GM12878 (cell line): ENCODE measurements at regions not wholly inside any gene's neighbourhood (a gene's known extent, or its start where the extent isn't known, plus 50 kb on each side); places are given as distances from the start of the nearest gene placed in this dataset.

Source experiments
- ATAC-seq: fragments of 200-7000 bp; cut with Tn5 transposase; 3 replicates; pipeline ENCODE4 v1.9.1; 2020; ENCODE audit warnings: mild to moderate bottlenecking, moderate library complexity
- BruUV-seq: library from RNA; stranded (reverse); fragments of 400-500 nt; replicated peaks from 2 replicates; lab custom pipeline; 2021; lab: Mats Ljungman, UMichigan
- CTCF ChIA-PET: fragments of 300-600 bp; sonication (Branson Sonifier 250); formaldehyde crosslinking; extraction: SDS; loops from one replicate; lab custom pipeline; 2021; ENCODE audit warnings: inconsistent platforms; lab: Yijun Ruan, JAX
- POLR2A ChIA-PET: fragments of 350-600 bp; formaldehyde crosslinking; extraction: SDS; loops from one replicate; lab custom pipeline; 2021; ENCODE audit warnings: inconsistent platforms; lab: Charles Lee
- RAD21 ChIA-PET: fragments of 300-600 bp; sonication (Branson Sonifier 250); formaldehyde crosslinking; loops from one replicate; lab custom pipeline; 2023; ENCODE audit warnings: antibody characterized with exemption; ENCODE audit not compliant: unreplicated experiment; lab: Charles Lee
- SMC1A ChIA-PET: fragments of 300-600 bp; sonication (Branson Sonifier 250); formaldehyde crosslinking; loops from one replicate; lab custom pipeline; 2023; ENCODE audit not compliant: unreplicated experiment, uncharacterized antibody; lab: Charles Lee
- DNase-seq: peaks from one replicate; pipeline ENCODE4 v3.0.0-alpha.2; 2011; ENCODE audit warnings: low read depth, low spot score
- FAIRE-seq: peaks from 3 replicates; lab custom pipeline; 2011; peaks lifted over from hg19 to GRCh38; lab: Jason Lieb, UNC
- H2AFZ ChIP-seq: 2 replicates; pipeline ENCODE4 v1.6.0; 2011; ENCODE audit warnings: low read depth, low read length, control low read depth; ENCODE audit not compliant: control insufficient read depth
- H3K27ac ChIP-seq: 2 replicates; pipeline ENCODE4 v1.5.1; 2011; ENCODE audit warnings: control low read depth; ENCODE audit not compliant: control insufficient read depth, insufficient read depth
- H3K27me3 ChIP-seq, 2 experiments: replicated peaks in 1 of 2; 2 replicates each; pipeline versions ENCODE4 v1.6.0 to v1.6.1; 2011; ENCODE audit warnings: low read length in 1 of 2; ENCODE audit not compliant: control insufficient read depth in 2 of 2, insufficient read depth in 2 of 2
- H3K36me3 ChIP-seq, 2 experiments: 2 replicates each; pipeline ENCODE4 v1.5.1; 2011; ENCODE audit warnings: low read length in 1 of 2; ENCODE audit not compliant: control insufficient read depth in 2 of 2, insufficient read depth in 2 of 2
- H3K4me1 ChIP-seq: 2 replicates; pipeline ENCODE4 v1.6.1; 2011; ENCODE audit warnings: mild to moderate bottlenecking, low read length, moderate library complexity, mixed read lengths; ENCODE audit not compliant: control insufficient read depth, insufficient read depth
- H3K4me2 ChIP-seq: 2 replicates; pipeline ENCODE4 v1.6.0; 2011; ENCODE audit warnings: control low read depth; ENCODE audit not compliant: control insufficient read depth, insufficient read depth
- H3K4me3 ChIP-seq: fragments of 200-600 bp; sonication (generic); 2 replicates; pipeline ENCODE4 v1.5.1; 2016
- H3K79me2 ChIP-seq: 2 replicates; pipeline ENCODE4 v1.6.0; 2011; ENCODE audit warnings: low read length; ENCODE audit not compliant: control insufficient read depth, insufficient read depth
- H3K9ac ChIP-seq: 2 replicates; pipeline ENCODE4 v1.8.0; 2011; ENCODE audit warnings: low read length, control low read depth, mixed read lengths; ENCODE audit not compliant: control insufficient read depth, insufficient read depth
- H3K9me3 ChIP-seq: replicated peaks from 3 replicates; pipeline ENCODE4 v1.5.1; 2011; ENCODE audit warnings: mild to moderate bottlenecking, low read length; ENCODE audit not compliant: control insufficient read depth, insufficient read depth
- H4K20me1 ChIP-seq: 2 replicates; pipeline ENCODE4 v1.6.0; 2011; ENCODE audit not compliant: control insufficient read depth, insufficient read depth
- CREB1 ChIP-seq: IDR thresholded peaks from 2 replicates; pipeline ENCODE4 v1.6.1; 2012; ENCODE audit warnings: low read depth, mild to moderate bottlenecking, inconsistent platforms
- CTCF ChIP-seq, 3 experiments: IDR thresholded peaks in 2 of 3; conservative IDR thresholded peaks in 1 of 3; 2 replicates each; pipeline ENCODE4 v1.5.1; 2011; ENCODE audit warnings: low read depth in 3 of 3, low read length in 3 of 3, mild to moderate bottlenecking in 3 of 3, control low read depth in 2 of 3, moderate library complexity in 2 of 3, inconsistent platforms in 1 of 3, mixed read lengths in 1 of 3; ENCODE audit not compliant: control insufficient read depth in 2 of 3, insufficient read depth in 1 of 3; ENCODE audit errors: extremely low read depth in 1 of 3
- EED ChIP-seq: sonication (generic); IDR thresholded peaks from 2 replicates; pipeline ENCODE4 v1.6.1; 2016; ENCODE audit warnings: antibody characterized with exemption, low read depth
- ESRRA ChIP-seq: IDR thresholded peaks from 2 replicates; pipeline ENCODE4 v1.6.1; 2012; ENCODE audit warnings: mild to moderate bottlenecking, low read length, improper control_type of control experiment
- IRF3 ChIP-seq: fragments of 450-650 bp; IDR thresholded peaks from 2 replicates; pipeline ENCODE4 v1.6.1; 2014; ENCODE audit warnings: mild to moderate bottlenecking
- KLF5 ChIP-seq: fragments of 450-650 bp; IDR thresholded peaks from 2 replicates; pipeline ENCODE4 v1.6.1; 2014; ENCODE audit warnings: mild to moderate bottlenecking; ENCODE audit not compliant: partially characterized antibody
- POU2F2 ChIP-seq: IDR thresholded peaks from 3 replicates; pipeline ENCODE4 v1.6.1; 2011; ENCODE audit warnings: low read depth, mild to moderate bottlenecking, low read length, borderline replicate concordance
- RAD21 ChIP-seq: IDR thresholded peaks from 2 replicates; pipeline ENCODE4 v1.6.1; 2011; ENCODE audit warnings: mild to moderate bottlenecking, low read depth, low read length, moderate library complexity; ENCODE audit not compliant: insufficient read depth
- SMC3 ChIP-seq: IDR thresholded peaks from 2 replicates; pipeline ENCODE4 v1.6.1; 2011; ENCODE audit warnings: low read length, improper control_type of control experiment, borderline replicate concordance
- ZNF592 ChIP-seq: fragments of 450-650 bp; IDR thresholded peaks from 2 replicates; pipeline ENCODE4 v1.6.1; 2017; ENCODE audit warnings: mild to moderate bottlenecking, moderate library complexity
- ZZZ3 ChIP-seq: IDR thresholded peaks from 2 replicates; pipeline ENCODE4 v1.6.1; 2011; ENCODE audit warnings: low read depth; ENCODE audit not compliant: control insufficient read depth, insufficient read length
- WGBS: methylation state at CpG from one replicate; pipeline ENCODE4 v1.1.6; 2016; ENCODE audit warnings: low lambda C conversion rate; ENCODE audit not compliant: insufficient replicate concordance, insufficient coverage; ENCODE audit errors: missing lambda C conversion rate; 5-methylcytosine and 5-hydroxymethylcytosine counted together
- in situ Hi-C: fragments of 300-500 bp; cut with MboI; formaldehyde crosslinking; loops from 9 replicates; pipeline ENCODE4 v1.14.3; 2018; ENCODE audit warnings: mixed read lengths
- intact Hi-C: fragments of 100-400 bp; cut with micrococcal nuclease; formaldehyde crosslinking; loops from one replicate; pipeline ENCODE4 v1.14.2; 2022; ENCODE audit not compliant: unreplicated experiment

GRCh38 chr4:115851918-115852766 lies 738.7 kb upstream of the NDST4 start:
- BruUV-seq, result no TSS peak
- ATAC-seq (peak; percentile 88), DNase-seq (peak; percentile 19), FAIRE-seq (peak; percentile 68)
- H3K36me3 ChIP-seq, result no peaks in the 10 kb centered on the region
- ChIA-PET RAD21 (interaction anchor here (0.6 to 3.9 kb wide), 22 partner anchors 8 to 763 kb away, joined by 3 to 69 read pairs (median 3); no protein-coding TSS in a partner anchor), POLR2A (interaction anchor here (1.1 kb wide), 1 partner anchor 104 kb away, joined by 3 read pairs; no protein-coding TSS in a partner anchor), CTCF (interaction anchor here (0.6 to 6.2 kb wide), 53 partner anchors 8 to 1090 kb away, joined by 3 to 80 read pairs (median 4); no protein-coding TSS in a partner anchor), SMC1A (interaction anchor here (0.6 to 4.7 kb wide), 30 partner anchors 8 to 763 kb away, joined by 3 to 52 read pairs (median 4); no protein-coding TSS in a partner anchor)
- peaks cover 9% of the 10 kb centered on the region for H3K4me1 ChIP-seq
- H2AFZ ChIP-seq, result peak overlapping the region; percentile 40
- H3K79me2 ChIP-seq, result no peaks in the 10 kb centered on the region
- no peak overlapping the region for H3K27ac ChIP-seq
- no peak overlapping the region for H3K9ac ChIP-seq
- intact Hi-C loops (loop anchor here (1.0 to 5.0 kb wide), 6 partner anchors 71 to 761 kb away; no protein-coding TSS in a partner anchor), in situ Hi-C loops (loop anchor here (10.0 kb wide), 1 partner anchor 757 kb away; no protein-coding TSS in a partner anchor)
- no peaks in the 10 kb centered on the region; the same call in 2 of the 3 replicates for H3K9me3 ChIP-seq
- no peak overlapping the region for H3K4me2 ChIP-seq
- no peak overlapping the region for H3K4me3 ChIP-seq
- no peaks in the 10 kb centered on the region for H4K20me1 ChIP-seq
- 21% methylated on average over 6 of the region's 6 CpGs for WGBS
- H3K27me3 ChIP-seq, result no peaks in the 10 kb centered on the region
- TF ChIP-seq CREB1 (no peak), RAD21 (peak; percentile 76), ESRRA (no peak), ZNF592 (no peak), POU2F2 (0 out of 3 replicates have a peak, but pooled peaks have one; percentile 28), EED (no peak), KLF5 (no peak), IRF3 (no peak), SMC3 (peak; percentile 72), CTCF (IDR thresholded peaks at IDR 0.05 in 2 of 3, conservative IDR thresholded peaks at IDR 0.05 in 1 of 3; ENCODE audit: control insufficient read depth in 2 of 3, extremely low read depth in 1 of 3, insufficient read depth in 1 of 3, low read depth in 3 of 3, low read length in 3 of 3) (peak; percentile 72 to 74 (median 72)), ZZZ3 (no peak)
